ENCODE measurements at regions not wholly inside any gene's neighbourhood (a gene's known extent, or its start where the extent isn't known, plus 50 kb on each side); places are given as distances from the start of the nearest gene placed in this dataset.
A peak's percentile ranks its signal among the peaks of the same experiment; 100 is the strongest.

- WGBS = 100% methylated on average over 3 of the region's 4 CpGs
- H2BK12ac ChIP-seq (ENCODE audit: low read length in 2 of 2) = no peak overlapping the region
- H2BK15ac ChIP-seq (ENCODE audit: low read depth, poor library complexity, severe bottlenecking) = no peak overlapping the region
- H2AFZ ChIP-seq (ENCODE audit: low read depth, low read length) = no peak overlapping the region
- H3K79me1 ChIP-seq (replicated peaks; ENCODE audit: low read length, poor library complexity, severe bottlenecking) = no peaks in the 10 kb centered on the region
- H3K4me2 ChIP-seq (ENCODE audit: low read length, poor library complexity, severe bottlenecking) = no peak overlapping the region
- H3K27ac ChIP-seq (ENCODE audit: low read length, poor library complexity, severe bottlenecking) = no peak overlapping the region
- no peak overlapping the region for H2AK5ac ChIP-seq (ENCODE audit: low read length, severe bottlenecking)
- no peak for DNase-seq
- H3K9me3 ChIP-seq (ENCODE audit: control insufficient read depth, low read length) = no peaks in the 10 kb centered on the region
- H3K18ac ChIP-seq (ENCODE audit: low read depth in 1 of 2, low read length in 2 of 2) = no peak overlapping the region
- no peak overlapping the region for H3K9ac ChIP-seq (ENCODE audit: low read length)
- H4K8ac ChIP-seq (ENCODE audit: low read length) = no peak overlapping the region
- H4K91ac ChIP-seq (ENCODE audit: low read length) = no peak overlapping the region
- H3K4ac ChIP-seq (ENCODE audit: low read depth in 1 of 2, low read length in 2 of 2) = no peak overlapping the region
- H2BK120ac ChIP-seq (ENCODE audit: low read depth, low read length) = no peak overlapping the region
- no peaks in the 10 kb centered on the region for H3K4me1 ChIP-seq (ENCODE audit: control insufficient read depth, insufficient read depth, low read depth, low read length)
- no peak overlapping the region for H2BK5ac ChIP-seq (ENCODE audit: low read depth, low read length, poor library complexity, severe bottlenecking)
- H3K36me3 ChIP-seq (ENCODE audit: control insufficient read depth in 1 of 2, insufficient read depth in 2 of 2, low read depth in 1 of 2, low read length in 2 of 2) = no peaks in the 10 kb centered on the region
- H3K23ac ChIP-seq (ENCODE audit: low read length in 2 of 2) = no peak overlapping the region
- H3K14ac ChIP-seq (ENCODE audit: low read length in 2 of 2) = no peak overlapping the region
- H3K27me3 ChIP-seq (ENCODE audit: control insufficient read depth in 1 of 2, insufficient read depth in 1 of 2, low read length in 2 of 2) = peaks cover 0 to 4% of the 10 kb centered on the region in 2 experiments
- H3K4me3 ChIP-seq (ENCODE audit: insufficient read depth in 1 of 2, low read depth in 1 of 2, low read length in 2 of 2) = no peak overlapping the region
Measured at GRCh38 chr2:176468457-176469113, 199.3 kb downstream of the MTX2 start.

GRCh38 chr2:176470713-176471112, 201.5 kb downstream of the MTX2 start:
- no peaks in the 10 kb centered on the region for H3K4me1 ChIP-seq (ENCODE audit: control insufficient read depth, insufficient read depth, low read depth, low read length)
- H3K9me3 ChIP-seq (ENCODE audit: control insufficient read depth, low read length) = no peaks in the 10 kb centered on the region
- no peak overlapping the region for H3K4ac ChIP-seq (ENCODE audit: low read depth in 1 of 2, low read length in 2 of 2)
- no peak overlapping the region for H4K91ac ChIP-seq (ENCODE audit: low read length)
- H4K8ac ChIP-seq (ENCODE audit: low read length) = no peak overlapping the region
- H2BK15ac ChIP-seq (ENCODE audit: low read depth, poor library complexity, severe bottlenecking) = no peak overlapping the region
- H2BK5ac ChIP-seq (ENCODE audit: low read depth, low read length, poor library complexity, severe bottlenecking) = no peak overlapping the region
- H3K79me1 ChIP-seq (replicated peaks; ENCODE audit: low read length, poor library complexity, severe bottlenecking) = no peaks in the 10 kb centered on the region
- no peaks in the 10 kb centered on the region for H3K36me3 ChIP-seq (ENCODE audit: control insufficient read depth in 1 of 2, insufficient read depth in 2 of 2, low read depth in 1 of 2, low read length in 2 of 2)
- H3K14ac ChIP-seq (ENCODE audit: low read length in 2 of 2) = no peak overlapping the region
- 93% methylated on average over 3 of the region's 4 CpGs for WGBS
- no peak overlapping the region for H3K27ac ChIP-seq (ENCODE audit: low read length, poor library complexity, severe bottlenecking)
- peaks cover 0 to 4% of the 10 kb centered on the region in 2 experiments for H3K27me3 ChIP-seq (ENCODE audit: control insufficient read depth in 1 of 2, insufficient read depth in 1 of 2, low read length in 2 of 2)
- no peak overlapping the region for H3K4me3 ChIP-seq (ENCODE audit: insufficient read depth in 1 of 2, low read depth in 1 of 2, low read length in 2 of 2)
- H3K23ac ChIP-seq (ENCODE audit: low read length in 2 of 2) = no peak overlapping the region
- no peak overlapping the region for H3K4me2 ChIP-seq (ENCODE audit: low read length, poor library complexity, severe bottlenecking)
- DNase-seq = no peak
- no peak overlapping the region for H2BK12ac ChIP-seq (ENCODE audit: low read length in 2 of 2)
- H2AFZ ChIP-seq (ENCODE audit: low read depth, low read length) = no peak overlapping the region
- H2BK120ac ChIP-seq (ENCODE audit: low read depth, low read length) = no peak overlapping the region
- H3K9ac ChIP-seq (ENCODE audit: low read length) = no peak overlapping the region
- H2AK5ac ChIP-seq (ENCODE audit: low read length, severe bottlenecking) = no peak overlapping the region
- H3K18ac ChIP-seq (ENCODE audit: low read depth in 1 of 2, low read length in 2 of 2) = no peak overlapping the region

GRCh38 chr2:176471949-176472348, 202.7 kb downstream of the MTX2 start:
- Histone ChIP-seq H3K4me3 (ENCODE audit: insufficient read depth in 1 of 2, low read depth in 1 of 2, low read length in 2 of 2) (no peak overlapping the region), H3K23ac (ENCODE audit: low read length in 2 of 2) (no peak overlapping the region), H3K4me2 (ENCODE audit: low read length, poor library complexity, severe bottlenecking) (no peak overlapping the region), H3K27me3 (ENCODE audit: control insufficient read depth in 1 of 2, insufficient read depth in 1 of 2, low read length in 2 of 2) (no peaks in the 10 kb centered on the region), H3K27ac (ENCODE audit: low read length, poor library complexity, severe bottlenecking) (no peak overlapping the region), H3K79me1 (replicated peaks; ENCODE audit: low read length, poor library complexity, severe bottlenecking) (no peaks in the 10 kb centered on the region), H2AK5ac (ENCODE audit: low read length, severe bottlenecking) (no peak overlapping the region), H3K14ac (ENCODE audit: low read length in 2 of 2) (no peak overlapping the region), H3K4ac (ENCODE audit: low read depth in 1 of 2, low read length in 2 of 2) (no peak overlapping the region), H3K36me3 (ENCODE audit: control insufficient read depth in 1 of 2, insufficient read depth in 2 of 2, low read depth in 1 of 2, low read length in 2 of 2) (no peaks in the 10 kb centered on the region), H4K91ac (ENCODE audit: low read length) (no peak overlapping the region), H2BK12ac (ENCODE audit: low read length in 2 of 2) (no peak overlapping the region), H3K9ac (ENCODE audit: low read length) (no peak overlapping the region), H2BK5ac (ENCODE audit: low read depth, low read length, poor library complexity, severe bottlenecking) (no peak overlapping the region), H2AFZ (ENCODE audit: low read depth, low read length) (no peak overlapping the region), H3K18ac (ENCODE audit: low read depth in 1 of 2, low read length in 2 of 2) (no peak overlapping the region), H2BK15ac (ENCODE audit: low read depth, poor library complexity, severe bottlenecking) (no peak overlapping the region), H3K9me3 (ENCODE audit: control insufficient read depth, low read length) (no peaks in the 10 kb centered on the region), H2BK120ac (ENCODE audit: low read depth, low read length) (no peak overlapping the region), H3K4me1 (ENCODE audit: control insufficient read depth, insufficient read depth, low read depth, low read length) (no peaks in the 10 kb centered on the region), H4K8ac (ENCODE audit: low read length) (no peak overlapping the region)
- whole genome bisulfite sequencing = 100% methylated on average over 2 of the region's 2 CpGs
- DNase-seq = no peak

GRCh38 chr2:176473177-176473576, 203.9 kb downstream of the MTX2 start:
- no peaks in the 10 kb centered on the region for H3K4me1 ChIP-seq (ENCODE audit: control insufficient read depth, insufficient read depth, low read depth, low read length)
- no peak overlapping the region for H2BK15ac ChIP-seq (ENCODE audit: low read depth, poor library complexity, severe bottlenecking)
- H3K18ac ChIP-seq (ENCODE audit: low read depth in 1 of 2, low read length in 2 of 2) = no peak overlapping the region
- H3K9me3 ChIP-seq (ENCODE audit: control insufficient read depth, low read length) = no peaks in the 10 kb centered on the region
- H2BK120ac ChIP-seq (ENCODE audit: low read depth, low read length) = no peak overlapping the region
- peak overlapping the region; percentile 57 for H4K8ac ChIP-seq (ENCODE audit: low read length)
- peak overlapping the region; percentile 59 for H3K9ac ChIP-seq (ENCODE audit: low read length)
- no peaks in the 10 kb centered on the region for H3K36me3 ChIP-seq (ENCODE audit: control insufficient read depth in 1 of 2, insufficient read depth in 2 of 2, low read depth in 1 of 2, low read length in 2 of 2)
- no peak overlapping the region for H4K91ac ChIP-seq (ENCODE audit: low read length)
- H2BK5ac ChIP-seq (ENCODE audit: low read depth, low read length, poor library complexity, severe bottlenecking) = no peak overlapping the region
- H3K27ac ChIP-seq (ENCODE audit: low read length, poor library complexity, severe bottlenecking) = no peak overlapping the region
- no peaks in the 10 kb centered on the region for H3K27me3 ChIP-seq (ENCODE audit: control insufficient read depth in 1 of 2, insufficient read depth in 1 of 2, low read length in 2 of 2)
- H3K4me2 ChIP-seq (ENCODE audit: low read length, poor library complexity, severe bottlenecking) = no peak overlapping the region
- no peak overlapping the region for H3K23ac ChIP-seq (ENCODE audit: low read length in 2 of 2)
- H3K4me3 ChIP-seq (ENCODE audit: insufficient read depth in 1 of 2, low read depth in 1 of 2, low read length in 2 of 2) = peak overlapping the region in 1 of 2 experiments; percentile 55
- no peak overlapping the region for H2AFZ ChIP-seq (ENCODE audit: low read depth, low read length)
- no peak overlapping the region for H2BK12ac ChIP-seq (ENCODE audit: low read length in 2 of 2)
- no peak overlapping the region for H3K14ac ChIP-seq (ENCODE audit: low read length in 2 of 2)
- H3K79me1 ChIP-seq (replicated peaks; ENCODE audit: low read length, poor library complexity, severe bottlenecking) = no peaks in the 10 kb centered on the region
- H2AK5ac ChIP-seq (ENCODE audit: low read length, severe bottlenecking) = no peak overlapping the region
- peak overlapping the region in 1 of 2 experiments; percentile 55 for H3K4ac ChIP-seq (ENCODE audit: low read depth in 1 of 2, low read length in 2 of 2)
- 98% methylated on average over 4 of the region's 4 CpGs for WGBS
- DNase-seq = peak; percentile 34
